ENCODE measurements at regions not wholly inside any gene's neighbourhood (a gene's known extent, or its start where the extent isn't known, plus 50 kb on each side); places are given as distances from the start of the nearest gene placed in this dataset.

GRCh38 chr13:76684336-76684735 lies 201.9 kb downstream of the KCTD12 start:
- DNase-seq, result no peak
- Histone ChIP-seq H3K9me3 (no peaks in the 10 kb centered on the region), H3K27me3 (no peaks in the 10 kb centered on the region), H3K4me3 (no peak overlapping the region), H3K27ac (no peak overlapping the region), H3K36me3 (no peaks in the 10 kb centered on the region), H3K4me1 (ENCODE audit: insufficient read depth) (peaks cover 6% of the 10 kb centered on the region)
- 6 to 33% (median 9%) methylated on average over 1 of the region's 1 CpG for WGBS, 3 donors
- intact Hi-C loops (cut with DNase I), result no loop called here
- no peak for TF ChIP-seq CTCF (IDR thresholded peaks at IDR 0.05)
- no peak for TF ChIP-seq POLR2A (IDR thresholded peaks at IDR 0.05)

- peaks cover 6% of the 10 kb centered on the region for H3K4me1 ChIP-seq (ENCODE audit: insufficient read depth)
- no peaks in the 10 kb centered on the region for H3K9me3 ChIP-seq
- intact Hi-C loops (cut with DNase I), result no loop called here
- no peak for TF ChIP-seq EP300 (IDR thresholded peaks at IDR 0.05)
- no peak for TF ChIP-seq POLR2A (IDR thresholded peaks at IDR 0.05)
- TF ChIP-seq CTCF (IDR thresholded peaks at IDR 0.05), result no peak
- H3K27ac ChIP-seq, result no peak overlapping the region
- no peaks in the 10 kb centered on the region for H3K27me3 ChIP-seq
- H3K36me3 ChIP-seq, result no peaks in the 10 kb centered on the region
- 22 to 41% (median 29%) methylated on average over 2 of the region's 2 CpGs for WGBS, 3 donors
- H3K4me3 ChIP-seq, result no peak overlapping the region
- DNase-seq, result no peak
Observed at GRCh38 chr13:76683854-76684253, 202.4 kb downstream of the KCTD12 start.

- TF ChIP-seq POLR2A (IDR thresholded peaks at IDR 0.05) (no peak), CTCF (IDR thresholded peaks at IDR 0.05) (no peak), EP300 (IDR thresholded peaks at IDR 0.05) (no peak)
- Histone ChIP-seq H3K4me1 (ENCODE audit: insufficient read depth) (peaks cover 6% of the 10 kb centered on the region), H3K4me3 (no peak overlapping the region), H3K36me3 (no peaks in the 10 kb centered on the region), H3K27me3 (no peaks in the 10 kb centered on the region), H3K27ac (no peak overlapping the region), H3K9me3 (no peaks in the 10 kb centered on the region)
- intact Hi-C loops (cut with DNase I), result no loop called here
- DNase-seq, result no peak
- WGBS, 3 donors, result 26 to 51% (median 27%) methylated on average over 2 of the region's 2 CpGs
Observed at GRCh38 chr13:76683168-76683567, 203.0 kb downstream of the KCTD12 start.

- no peaks in the 10 kb centered on the region for H3K36me3 ChIP-seq
- intact Hi-C loops (cut with DNase I), result no loop called here
- peaks cover 6% of the 10 kb centered on the region for H3K4me1 ChIP-seq (ENCODE audit: insufficient read depth)
- no peaks in the 10 kb centered on the region for H3K27me3 ChIP-seq
- TF ChIP-seq POLR2A (IDR thresholded peaks at IDR 0.05) (no peak), CTCF (IDR thresholded peaks at IDR 0.05) (no peak), EP300 (IDR thresholded peaks at IDR 0.05) (no peak)
- no peak for DNase-seq
- no peaks in the 10 kb centered on the region for H3K9me3 ChIP-seq
- no peak overlapping the region for H3K27ac ChIP-seq
- no peak overlapping the region for H3K4me3 ChIP-seq
- 59 to 93% (median 77%) methylated on average over 2 of the region's 2 CpGs for WGBS, 3 donors
Observed at GRCh38 chr13:76680112-76680511, 206.1 kb downstream of the KCTD12 start.

GRCh38 chr13:76677043-76677442 lies 209.2 kb downstream of the KCTD12 start:
- peaks cover 5% of the 10 kb centered on the region for H3K4me1 ChIP-seq (ENCODE audit: insufficient read depth)
- intact Hi-C loops (cut with DNase I), result loop anchor here in 1 of 4 donors (1.0 kb wide), 1 partner anchor 8 kb away; no protein-coding TSS in a partner anchor
- no peak for TF ChIP-seq POLR2A (IDR thresholded peaks at IDR 0.05)
- TF ChIP-seq EP300 (IDR thresholded peaks at IDR 0.05), result no peak
- TF ChIP-seq CTCF (IDR thresholded peaks at IDR 0.05), result no peak
- H3K27me3 ChIP-seq, result no peaks in the 10 kb centered on the region
- H3K36me3 ChIP-seq, result no peaks in the 10 kb centered on the region
- 31 to 40% (median 38%) methylated on average over 3 of the region's 3 CpGs for WGBS, 3 donors
- no peak overlapping the region for H3K4me3 ChIP-seq
- H3K9me3 ChIP-seq, result no peaks in the 10 kb centered on the region
- H3K27ac ChIP-seq, result no peak overlapping the region
- DNase-seq, result peak in 4 of 5 donors; percentile 27 to 41 (median 36)

Measured in ovary (tissue), 7 donors.